Right lobe of liver (tissue), 6 donors: ENCODE measurements at regions not wholly inside any gene's neighbourhood (a gene's known extent, or its start where the extent isn't known, plus 50 kb on each side); places are given as distances from the start of the nearest gene placed in this dataset.

ENCODE experiments used
- ATAC-seq, 4 donors: fragments of 200-7000 bp; cut with Tn5 transposase; one replicate each; pipeline ENCODE4 v1.9.1; 2020; ENCODE audit warnings: mild to moderate bottlenecking in 4 of 4, moderate library complexity in 4 of 4
- DNase-seq, 3 donors: peaks; one replicate each; pipeline ENCODE4 v3.0.0-alpha.2; 2020
- H3K27ac ChIP-seq, 3 donors: fragments of 200-600 bp; one replicate each; pipeline ENCODE4 v1.8.0; 2022
- H3K27me3 ChIP-seq, 2 donors: fragments of 200-600 bp; one replicate each; pipeline ENCODE4 v1.8.0; 2022
- H3K36me3 ChIP-seq, 4 donors: fragments of 200-600 bp; sonication (generic) in 1 of 4; one replicate each; pipeline versions ENCODE4 v1.5.1 to v1.8.0; 2017 to 2022; ENCODE audit warnings: control low read depth in 1 of 4
- H3K4me1 ChIP-seq, 4 donors: fragments of 200-600 bp; sonication (generic) in 1 of 4; one replicate each; pipeline versions ENCODE4 v1.5.1 to v1.8.0; 2017 to 2022; ENCODE audit warnings: control low read depth in 1 of 4
- H3K4me3 ChIP-seq, 3 donors: fragments of 200-600 bp; one replicate each; pipeline ENCODE4 v1.8.0; 2022
- H3K9me3 ChIP-seq, 4 donors: fragments of 200-600 bp; sonication (generic) in 1 of 4; one replicate each; pipeline versions ENCODE4 v1.5.1 to v1.8.0; 2017 to 2022; ENCODE audit warnings: control low read depth in 1 of 4
- CTCF ChIP-seq, 4 donors: fragments of 200-600 bp in 3 of 4; fragments of 450-650 bp in 1 of 4; IDR thresholded peaks; one replicate each; pipeline versions ENCODE4 v1.5.1 to v1.8.0; 2016 to 2022; ENCODE audit warnings: antibody characterized with exemption in 4 of 4, mild to moderate bottlenecking in 2 of 4
- POLR2A ChIP-seq: fragments of 450-650 bp; IDR thresholded peaks from one replicate; pipeline ENCODE4 v1.6.1; 2017; ENCODE audit warnings: antibody characterized with exemption, mild to moderate bottlenecking
- WGBS: methylation state at CpG from one replicate; pipeline ENCODE4 v1.1.6; 2018; ENCODE audit warnings: low coverage, low lambda C conversion rate; ENCODE audit not compliant: insufficient coverage; ENCODE audit errors: missing lambda C conversion rate; 5-methylcytosine and 5-hydroxymethylcytosine counted together
- intact Hi-C, 2 donors: fragments of 100-400 bp; cut with DNase I; formaldehyde crosslinking; loops; one replicate each; pipeline versions ENCODE4 v1.11.2 to v1.14.1; 2022
- donor health status: DM: no; HTN: yes; CAD: no.
- donor health status: DM: no; HTN: no; CAD: no.
- donor health status: DM: no; HTN: no; CAD: no.
- donor health status: DM: no; HTN: yes; CAD: no.
- donor health status: DM: no; HTN: yes; CAD: no.

- DNase-seq, result no peak
- TF ChIP-seq POLR2A (no peak), CTCF (IDR thresholded peaks at IDR 0.05) (no peak)
- Histone ChIP-seq H3K4me1 (no peaks in the 10 kb centered on the region), H3K27me3 (no peaks in the 10 kb centered on the region), H3K4me3 (no peak overlapping the region), H3K9me3 (no peaks in the 10 kb centered on the region), H3K36me3 (no peaks in the 10 kb centered on the region), H3K27ac (no peak overlapping the region)
- intact Hi-C loops, result no loop called here
- ATAC-seq, result no peak
- WGBS, result 40% methylated on average over 1 of the region's 2 CpGs
Measured at GRCh38 chr14:40074169-40074568, 641.9 kb upstream of the FBXO33 start.

DNA sequence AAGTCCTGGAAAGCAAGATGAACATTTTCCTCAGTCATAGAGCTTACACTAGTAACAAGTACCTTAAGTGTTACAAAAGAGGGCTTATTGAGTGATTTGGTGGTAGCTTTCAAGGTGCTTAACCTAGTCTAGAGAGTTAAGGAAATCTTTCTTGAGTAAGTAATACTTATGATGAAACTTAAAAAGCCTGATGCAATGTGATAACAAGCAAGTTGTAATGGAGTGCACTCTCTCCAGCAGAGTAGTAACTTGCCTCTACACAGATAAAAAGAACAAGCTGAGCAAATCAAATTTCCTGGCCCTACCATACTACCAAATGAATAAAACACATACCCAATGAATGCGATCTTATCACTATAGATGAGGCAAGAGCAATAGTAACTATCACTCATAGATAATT, 639.9 kb upstream of the FBXO33 start:
- no peak for ATAC-seq
- 92% methylated on average over 1 of the region's 1 CpG for WGBS

GRCh38 chr14:40058901-40059897, 627.0 kb upstream of the FBXO33 start:
- no peak for DNase-seq
- Histone ChIP-seq H3K9me3 (no peaks in the 10 kb centered on the region), H3K27ac (no peak overlapping the region), H3K4me3 (no peak overlapping the region), H3K36me3 (no peaks in the 10 kb centered on the region), H3K4me1 (no peaks in the 10 kb centered on the region), H3K27me3 (no peaks in the 10 kb centered on the region)
- ATAC-seq, result no peak
- intact Hi-C loops, result no loop called here
- TF ChIP-seq POLR2A (no peak), CTCF (IDR thresholded peaks at IDR 0.05) (no peak)
- 44% methylated on average over 8 of the region's 8 CpGs for WGBS

More for the DNA sequence above, 639.9 kb upstream of the FBXO33 start:
- DNase-seq, result no peak
- no peak overlapping the region for H3K27ac ChIP-seq
- no peaks in the 10 kb centered on the region for H3K9me3 ChIP-seq
- H3K27me3 ChIP-seq, result no peaks in the 10 kb centered on the region
- no peaks in the 10 kb centered on the region for H3K36me3 ChIP-seq
- no peak overlapping the region for H3K4me3 ChIP-seq
- TF ChIP-seq CTCF (IDR thresholded peaks at IDR 0.05) (no peak), POLR2A (no peak)
- intact Hi-C loops, result no loop called here
- no peaks in the 10 kb centered on the region for H3K4me1 ChIP-seq

- no peaks in the 10 kb centered on the region for H3K4me1 ChIP-seq
- H3K4me3 ChIP-seq, result no peak overlapping the region
- no peaks in the 10 kb centered on the region for H3K9me3 ChIP-seq
- no peaks in the 10 kb centered on the region for H3K36me3 ChIP-seq
- TF ChIP-seq POLR2A, result no peak
- no peak for TF ChIP-seq CTCF (IDR thresholded peaks at IDR 0.05)
- no peaks in the 10 kb centered on the region for H3K27me3 ChIP-seq
- ATAC-seq (no peak), DNase-seq (no peak)
- WGBS, result 50% methylated on average over 2 of the region's 2 CpGs
- intact Hi-C loops, result no loop called here
- no peak overlapping the region for H3K27ac ChIP-seq
Measured at GRCh38 chr14:40053416-40053815, 621.2 kb upstream of the FBXO33 start.
